ENCODE measurements at regions not wholly inside any gene's neighbourhood (a gene's known extent, or its start where the extent isn't known, plus 50 kb on each side); places are given as distances from the start of the nearest gene placed in this dataset.

DNA sequence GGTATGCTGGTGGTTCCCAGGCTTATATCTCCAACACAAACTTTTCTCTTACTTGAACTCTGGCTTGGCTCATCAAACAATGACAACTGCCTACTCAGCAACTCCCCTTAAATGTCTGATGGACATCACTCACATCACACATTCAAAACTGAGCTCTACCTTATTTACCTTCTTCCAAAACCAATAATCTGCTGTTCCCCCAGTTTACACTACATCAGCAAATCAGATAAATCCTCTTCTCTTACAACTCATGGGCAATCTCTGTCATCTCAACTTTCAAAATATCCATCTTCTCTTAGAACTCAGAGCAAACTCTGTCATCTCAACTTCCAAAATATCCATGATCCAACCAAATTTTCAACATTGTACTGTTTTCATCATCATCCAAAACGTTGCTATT lies 2347.9 kb upstream of the ACO1 start:
- in situ Hi-C loops (cut with HindIII; ENCODE audit: extremely low pct_ligation_motif_present, low pct_unique_long_range_greater_than_20kb): no loop called here
- no peak for DNase-seq (ENCODE audit: low spot score)

DNA sequence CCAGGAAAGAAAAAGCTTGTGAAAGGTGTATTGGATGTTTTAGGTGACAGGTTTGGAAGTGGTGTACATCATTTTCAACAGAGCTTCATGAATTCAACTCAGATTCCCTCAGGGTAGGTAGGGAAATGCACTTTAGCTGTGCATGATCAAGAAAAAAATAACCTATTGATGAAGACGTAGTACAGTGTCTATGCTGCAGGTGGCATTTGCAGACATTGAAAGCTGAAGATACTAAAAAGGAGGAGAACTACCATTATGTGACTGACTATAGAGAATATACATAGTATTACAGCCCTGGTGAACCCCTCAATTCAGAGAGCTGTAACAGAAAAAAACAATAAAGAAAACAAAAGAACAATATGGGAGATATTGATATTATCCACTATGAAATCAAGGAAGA lies 2344.7 kb upstream of the ACO1 start:
- Histone ChIP-seq H2AFZ (ENCODE audit: low read length) (no peak overlapping the region), H3K27me3 (ENCODE audit: control insufficient read depth in 1 of 2, insufficient read depth in 2 of 2, low read length in 2 of 2) (no peaks in the 10 kb centered on the region), H3K27ac (ENCODE audit: extremely low read length, insufficient read depth, low read length) (no peak overlapping the region), H3K79me2 (ENCODE audit: insufficient read depth, low read length) (no peaks in the 10 kb centered on the region), H4K20me1 (ENCODE audit: insufficient read depth, low read length) (no peaks in the 10 kb centered on the region), H3K36me3 (replicated peaks in 1 of 2; ENCODE audit: control insufficient read depth in 1 of 2, insufficient read depth in 2 of 2, low read length in 2 of 2) (no peaks in the 10 kb centered on the region), H3K9me3 (ENCODE audit: low read length) (no peaks in the 10 kb centered on the region), H3K4me3 (replicated peaks in 1 of 3; ENCODE audit: insufficient read depth in 1 of 3, low read depth in 2 of 3, low read length in 3 of 3) (no peak overlapping the region), H3K4me2 (ENCODE audit: low read depth, low read length) (no peak overlapping the region), H3K4me1 (ENCODE audit: insufficient read depth, low read length) (no peaks in the 10 kb centered on the region), H3K9ac (ENCODE audit: insufficient read depth, low read depth, low read length) (no peak overlapping the region)
- BruUV-seq (replicated peaks): no TSS peak
- intact Hi-C loops (cut with micrococcal nuclease; ENCODE audit: unreplicated experiment) (no loop called here), in situ Hi-C loops (cut with HindIII; ENCODE audit: extremely low pct_ligation_motif_present, low pct_unique_long_range_greater_than_20kb) (no loop called here)
- DNase-seq (ENCODE audit: low spot score) (no peak), ATAC-seq (peak; percentile 35; the same call in 1 of the 3 replicates), FAIRE-seq (no peak)
- WGBS (ENCODE audit: low lambda C conversion rate): 6% methylated on average over 1 of the region's 1 CpG
- POLR2A ChIA-PET: no interaction called here
- CTCF ChIA-PET (ENCODE audit: low intra/inter-chr PET ratio, low total read pairs): no interaction called here
- no peak for TF ChIP-seq RXRA (CRISPR knock-in tag; IDR thresholded peaks at IDR 0.05)
- TF ChIP-seq DPF2 (CRISPR knock-in tag; IDR thresholded peaks at IDR 0.05; ENCODE audit: borderline replicate concordance, low read depth): no peak
- TF ChIP-seq ZNF790 (CRISPR knock-in tag; IDR thresholded peaks at IDR 0.05; ENCODE audit: borderline replicate concordance): no peak
- TF ChIP-seq CREM (IDR thresholded peaks at IDR 0.05): no peak
- TF ChIP-seq CREM (CRISPR knock-in tag; IDR thresholded peaks at IDR 0.05): no peak
- TF ChIP-seq FOXM1 (CRISPR knock-in tag; IDR thresholded peaks at IDR 0.05): no peak
- no peak for TF ChIP-seq ZNF274 (CRISPR knock-in tag; IDR thresholded peaks at IDR 0.05)
- TF ChIP-seq, protein P1, sequence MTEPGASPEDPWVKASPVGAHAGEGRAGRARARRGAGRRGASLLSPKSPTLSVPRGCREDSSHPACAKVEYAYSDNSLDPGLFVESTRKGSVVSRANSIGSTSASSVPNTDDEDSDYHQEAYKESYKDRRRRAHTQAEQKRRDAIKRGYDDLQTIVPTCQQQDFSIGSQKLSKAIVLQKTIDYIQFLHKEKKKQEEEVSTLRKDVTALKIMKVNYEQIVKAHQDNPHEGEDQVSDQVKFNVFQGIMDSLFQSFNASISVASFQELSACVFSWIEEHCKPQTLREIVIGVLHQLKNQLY (CRISPR knock-in tag; IDR thresholded peaks at IDR 0.05): no peak
- TF ChIP-seq BORCS8-MEF2B (CRISPR knock-in tag; IDR thresholded peaks at IDR 0.05): no peak
- no peak for TF ChIP-seq ZFX (CRISPR knock-in tag; IDR thresholded peaks at IDR 0.05; ENCODE audit: low read depth)
- no peak for TF ChIP-seq SOX5 (CRISPR knock-in tag; IDR thresholded peaks at IDR 0.05; ENCODE audit: borderline replicate concordance)
- TF ChIP-seq ZMAT3 (CRISPR knock-in tag; conservative IDR thresholded peaks at IDR 0.05): no peak
- no peak for TF ChIP-seq SMAD9 (CRISPR knock-in tag; IDR thresholded peaks at IDR 0.05)
- TF ChIP-seq ZNF567 (CRISPR knock-in tag; IDR thresholded peaks at IDR 0.05; ENCODE audit: borderline replicate concordance): no peak
- TF ChIP-seq ZNF468 (CRISPR knock-in tag; IDR thresholded peaks at IDR 0.05): no peak
- TF ChIP-seq, protein P2, sequence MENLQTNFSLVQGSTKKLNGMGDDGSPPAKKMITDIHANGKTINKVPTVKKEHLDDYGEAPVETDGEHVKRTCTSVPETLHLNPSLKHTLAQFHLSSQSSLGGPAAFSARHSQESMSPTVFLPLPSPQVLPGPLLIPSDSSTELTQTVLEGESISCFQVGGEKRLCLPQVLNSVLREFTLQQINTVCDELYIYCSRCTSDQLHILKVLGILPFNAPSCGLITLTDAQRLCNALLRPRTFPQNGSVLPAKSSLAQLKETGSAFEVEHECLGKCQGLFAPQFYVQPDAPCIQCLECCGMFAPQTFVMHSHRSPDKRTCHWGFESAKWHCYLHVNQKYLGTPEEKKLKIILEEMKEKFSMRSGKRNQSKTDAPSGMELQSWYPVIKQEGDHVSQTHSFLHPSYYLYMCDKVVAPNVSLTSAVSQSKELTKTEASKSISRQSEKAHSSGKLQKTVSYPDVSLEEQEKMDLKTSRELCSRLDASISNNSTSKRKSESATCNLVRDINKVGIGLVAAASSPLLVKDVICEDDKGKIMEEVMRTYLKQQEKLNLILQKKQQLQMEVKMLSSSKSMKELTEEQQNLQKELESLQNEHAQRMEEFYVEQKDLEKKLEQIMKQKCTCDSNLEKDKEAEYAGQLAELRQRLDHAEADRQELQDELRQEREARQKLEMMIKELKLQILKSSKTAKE (CRISPR knock-in tag; IDR thresholded peaks at IDR 0.05; ENCODE audit: borderline replicate concordance): no peak
- no peak for TF ChIP-seq RORA (CRISPR knock-in tag; IDR thresholded peaks at IDR 0.05)

More for the DNA sequence above, 2347.9 kb upstream of the ACO1 start:
- Histone ChIP-seq H3K9ac (ENCODE audit: insufficient read depth, low read depth, low read length) (no peak overlapping the region), H3K9me3 (ENCODE audit: low read length) (peaks cover 6% of the 10 kb centered on the region; the same call in 1 of the 2 replicates), H4K20me1 (ENCODE audit: insufficient read depth, low read length) (no peaks in the 10 kb centered on the region), H3K36me3 (replicated peaks in 1 of 2; ENCODE audit: control insufficient read depth in 1 of 2, insufficient read depth in 2 of 2, low read length in 2 of 2) (no peaks in the 10 kb centered on the region), H3K4me3 (replicated peaks in 1 of 3; ENCODE audit: insufficient read depth in 1 of 3, low read depth in 2 of 3, low read length in 3 of 3) (no peak overlapping the region), H3K4me2 (ENCODE audit: low read depth, low read length) (no peak overlapping the region), H3K4me1 (ENCODE audit: insufficient read depth, low read length) (no peaks in the 10 kb centered on the region), H3K27me3 (ENCODE audit: control insufficient read depth in 1 of 2, insufficient read depth in 2 of 2, low read length in 2 of 2) (no peaks in the 10 kb centered on the region), H3K27ac (ENCODE audit: extremely low read length, insufficient read depth, low read length) (no peak overlapping the region), H2AFZ (ENCODE audit: low read length) (no peak overlapping the region), H3K79me2 (ENCODE audit: insufficient read depth, low read length) (no peaks in the 10 kb centered on the region)
- ATAC-seq (no peak), FAIRE-seq (no peak)
- WGBS (ENCODE audit: low lambda C conversion rate): 0% methylated on average over 1 of the region's 1 CpG
- no TSS peak for BruUV-seq (replicated peaks)
- TF ChIP-seq MAFF (IDR thresholded peaks at IDR 0.05; ENCODE audit: low read depth, low read length) (peak; percentile 6; the same call in 1 of the 2 replicates), MAFK (conservative IDR thresholded peaks at IDR 0.05 in 1 of 2, IDR thresholded peaks at IDR 0.05 in 1 of 2; ENCODE audit: low read length in 2 of 2) (peak; percentile 54 to 59), TP53 (CRISPR knock-in tag; conservative IDR thresholded peaks at IDR 0.05) (no peak)
- POLR2A ChIA-PET: no interaction called here
- CTCF ChIA-PET (ENCODE audit: low intra/inter-chr PET ratio, low total read pairs): no interaction called here
- intact Hi-C loops (cut with micrococcal nuclease; ENCODE audit: unreplicated experiment): no loop called here
